Right lobe of liver (tissue), 4 donors: ENCODE measurements at regions not wholly inside any gene's neighbourhood (a gene's known extent, or its start where the extent isn't known, plus 50 kb on each side); places are given as distances from the start of the nearest gene placed in this dataset.

ENCODE experiments used
- CTCF ChIP-seq, 4 donors: fragments of 200-600 bp in 3 of 4; fragments of 450-650 bp in 1 of 4; IDR thresholded peaks; one replicate each; pipeline versions ENCODE4 v1.5.1 to v1.8.0; 2016 to 2022; ENCODE audit warnings: antibody characterized with exemption in 4 of 4, mild to moderate bottlenecking in 2 of 4
- POLR2A ChIP-seq: fragments of 450-650 bp; IDR thresholded peaks from one replicate; pipeline ENCODE4 v1.6.1; 2017; ENCODE audit warnings: antibody characterized with exemption, mild to moderate bottlenecking
- donor health status: DM: no; HTN: no; CAD: no.
- donor health status: DM: no; HTN: no; CAD: no.
- donor health status: DM: no; HTN: yes; CAD: no.

- TF ChIP-seq CTCF (IDR thresholded peaks at IDR 0.05) (no peak), POLR2A (no peak)
These were observed 219.8 kb upstream of the GLI3 start for GRCh38 chr7:42456756-42457276.
